Vagina (tissue), 2 donors: ENCODE measurements at regions not wholly inside any gene's neighbourhood (a gene's known extent, or its start where the extent isn't known, plus 50 kb on each side); places are given as distances from the start of the nearest gene placed in this dataset.

Experiments used
- POLR2A ChIP-seq, 2 donors: fragments of 450-650 bp; IDR thresholded peaks; one replicate each; pipeline ENCODE4 v1.6.1; 2017; ENCODE audit warnings: antibody characterized with exemption in 2 of 2, mild to moderate bottlenecking in 2 of 2, moderate library complexity in 2 of 2
- TF ChIP-seq, protein P1 (sequence below), 3 experiments: fragments of 450-650 bp in 2 of 3; fragments of 200-600 bp in 1 of 3; sonication (generic) in 1 of 3; IDR thresholded peaks; one replicate each; pipeline ENCODE4 v1.5.1; 2017 to 2019; ENCODE audit warnings: antibody characterized with exemption in 3 of 3, mild to moderate bottlenecking in 2 of 3, moderate library complexity in 2 of 3

DNA sequence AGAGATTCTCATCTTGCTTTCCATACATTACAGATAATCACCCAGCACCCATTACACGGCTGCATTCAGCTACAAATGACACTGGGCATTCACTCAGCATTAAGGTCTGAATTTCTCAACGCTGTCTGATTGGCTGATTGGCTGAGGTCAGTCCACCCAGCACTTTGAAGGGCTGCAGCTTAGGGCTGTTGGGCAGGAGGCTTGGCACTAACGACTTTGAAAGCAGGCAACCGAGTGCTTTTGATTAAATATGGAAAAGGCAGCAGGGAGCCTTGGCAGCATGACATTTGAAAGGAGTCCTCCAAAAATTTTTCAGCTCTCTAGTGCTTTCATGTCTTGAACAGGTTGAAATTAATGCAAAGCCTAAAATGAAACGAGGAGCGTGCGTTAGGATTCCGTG is 253.0 kb downstream of the DCDC2C start:
- no peak for TF ChIP-seq POLR2A (IDR thresholded peaks at IDR 0.05)
- TF ChIP-seq, protein P1, sequence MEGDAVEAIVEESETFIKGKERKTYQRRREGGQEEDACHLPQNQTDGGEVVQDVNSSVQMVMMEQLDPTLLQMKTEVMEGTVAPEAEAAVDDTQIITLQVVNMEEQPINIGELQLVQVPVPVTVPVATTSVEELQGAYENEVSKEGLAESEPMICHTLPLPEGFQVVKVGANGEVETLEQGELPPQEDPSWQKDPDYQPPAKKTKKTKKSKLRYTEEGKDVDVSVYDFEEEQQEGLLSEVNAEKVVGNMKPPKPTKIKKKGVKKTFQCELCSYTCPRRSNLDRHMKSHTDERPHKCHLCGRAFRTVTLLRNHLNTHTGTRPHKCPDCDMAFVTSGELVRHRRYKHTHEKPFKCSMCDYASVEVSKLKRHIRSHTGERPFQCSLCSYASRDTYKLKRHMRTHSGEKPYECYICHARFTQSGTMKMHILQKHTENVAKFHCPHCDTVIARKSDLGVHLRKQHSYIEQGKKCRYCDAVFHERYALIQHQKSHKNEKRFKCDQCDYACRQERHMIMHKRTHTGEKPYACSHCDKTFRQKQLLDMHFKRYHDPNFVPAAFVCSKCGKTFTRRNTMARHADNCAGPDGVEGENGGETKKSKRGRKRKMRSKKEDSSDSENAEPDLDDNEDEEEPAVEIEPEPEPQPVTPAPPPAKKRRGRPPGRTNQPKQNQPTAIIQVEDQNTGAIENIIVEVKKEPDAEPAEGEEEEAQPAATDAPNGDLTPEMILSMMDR (IDR thresholded peaks at IDR 0.05), result no peak
